GM10248 (cell line): ENCODE measurements at regions not wholly inside any gene's neighbourhood (a gene's known extent, or its start where the extent isn't known, plus 50 kb on each side); places are given as distances from the start of the nearest gene placed in this dataset.

Experiments used
- CTCF ChIA-PET: fragments of 300-600 bp; sonication (Branson Sonifier 250); formaldehyde crosslinking; extraction: SDS; loops from one replicate; lab custom pipeline; 2021; ENCODE audit warnings: antibody characterized with exemption; lab: Yijun Ruan, JAX
- POLR2A ChIA-PET: fragments of 350-650 bp; sonication (Branson Sonifier 250); formaldehyde crosslinking; extraction: SDS; loops from one replicate; lab custom pipeline; 2020; ENCODE audit warnings: antibody characterized with exemption; lab: Yijun Ruan, JAX
- DNase-seq: peaks from one replicate; pipeline ENCODE4 v3.0.0; 2012; ENCODE audit errors: extremely low spot score
- TF ChIP-seq, protein P1 (sequence below): IDR thresholded peaks from 2 replicates; pipeline ENCODE4 v1.5.1; 2012; ENCODE audit warnings: mild to moderate bottlenecking, low read depth; ENCODE audit errors: extremely low read depth, missing control alignments, control extremely low read depth

DNA sequence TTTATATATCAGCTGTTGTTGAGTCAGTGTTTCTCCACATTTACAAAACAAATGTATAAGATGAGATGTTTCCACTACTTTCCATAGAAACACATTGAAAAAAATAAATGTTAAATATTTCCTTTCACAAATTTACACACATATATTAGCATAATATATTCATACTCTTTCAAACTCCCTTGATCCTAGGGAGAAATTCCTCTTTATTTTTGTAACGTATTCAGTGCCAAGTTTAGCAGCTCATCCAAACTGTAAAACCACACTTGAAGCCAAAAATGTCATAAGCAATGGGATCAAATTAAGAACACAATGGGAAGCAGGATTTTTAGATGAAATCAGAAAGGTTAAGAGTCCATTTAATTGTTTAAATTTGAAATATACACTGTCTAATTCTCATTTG lies 381.1 kb upstream of the MAD2L1 start:
- POLR2A ChIA-PET: no interaction called here

DNA sequence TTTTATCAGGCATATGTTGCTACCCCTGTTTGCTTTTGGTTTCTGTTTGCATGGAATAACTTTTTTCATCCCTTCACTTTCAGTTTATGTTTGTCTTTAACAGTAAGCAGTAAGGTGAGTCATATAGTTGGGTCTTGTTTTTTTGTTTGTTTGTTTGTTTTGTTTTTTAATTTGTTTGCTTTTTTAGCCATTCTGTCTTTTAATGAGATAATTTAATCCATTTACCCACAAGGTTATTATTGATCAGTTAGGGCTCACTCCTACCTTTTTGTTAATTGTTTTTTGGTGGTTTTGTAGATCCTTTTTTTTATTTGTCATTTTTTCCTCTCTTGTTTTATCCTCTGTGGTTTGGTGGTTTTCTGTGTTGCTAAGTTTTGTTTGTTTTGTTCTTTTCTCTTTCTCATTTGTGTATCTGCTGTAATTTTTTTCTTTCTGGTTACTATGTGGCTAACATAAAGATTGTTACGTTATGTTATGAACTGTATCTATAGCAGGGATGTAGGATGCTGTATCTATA lies 379.5 kb upstream of the MAD2L1 start:
- TF ChIP-seq, protein P1, sequence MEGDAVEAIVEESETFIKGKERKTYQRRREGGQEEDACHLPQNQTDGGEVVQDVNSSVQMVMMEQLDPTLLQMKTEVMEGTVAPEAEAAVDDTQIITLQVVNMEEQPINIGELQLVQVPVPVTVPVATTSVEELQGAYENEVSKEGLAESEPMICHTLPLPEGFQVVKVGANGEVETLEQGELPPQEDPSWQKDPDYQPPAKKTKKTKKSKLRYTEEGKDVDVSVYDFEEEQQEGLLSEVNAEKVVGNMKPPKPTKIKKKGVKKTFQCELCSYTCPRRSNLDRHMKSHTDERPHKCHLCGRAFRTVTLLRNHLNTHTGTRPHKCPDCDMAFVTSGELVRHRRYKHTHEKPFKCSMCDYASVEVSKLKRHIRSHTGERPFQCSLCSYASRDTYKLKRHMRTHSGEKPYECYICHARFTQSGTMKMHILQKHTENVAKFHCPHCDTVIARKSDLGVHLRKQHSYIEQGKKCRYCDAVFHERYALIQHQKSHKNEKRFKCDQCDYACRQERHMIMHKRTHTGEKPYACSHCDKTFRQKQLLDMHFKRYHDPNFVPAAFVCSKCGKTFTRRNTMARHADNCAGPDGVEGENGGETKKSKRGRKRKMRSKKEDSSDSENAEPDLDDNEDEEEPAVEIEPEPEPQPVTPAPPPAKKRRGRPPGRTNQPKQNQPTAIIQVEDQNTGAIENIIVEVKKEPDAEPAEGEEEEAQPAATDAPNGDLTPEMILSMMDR: no peak
- DNase-seq: no peak
- POLR2A ChIA-PET: no interaction called here
- CTCF ChIA-PET: no interaction called here

More for the DNA sequence above, 381.1 kb upstream of the MAD2L1 start:
- TF ChIP-seq, protein P1: no peak
- CTCF ChIA-PET: no interaction called here
- no peak for DNase-seq

DNA sequence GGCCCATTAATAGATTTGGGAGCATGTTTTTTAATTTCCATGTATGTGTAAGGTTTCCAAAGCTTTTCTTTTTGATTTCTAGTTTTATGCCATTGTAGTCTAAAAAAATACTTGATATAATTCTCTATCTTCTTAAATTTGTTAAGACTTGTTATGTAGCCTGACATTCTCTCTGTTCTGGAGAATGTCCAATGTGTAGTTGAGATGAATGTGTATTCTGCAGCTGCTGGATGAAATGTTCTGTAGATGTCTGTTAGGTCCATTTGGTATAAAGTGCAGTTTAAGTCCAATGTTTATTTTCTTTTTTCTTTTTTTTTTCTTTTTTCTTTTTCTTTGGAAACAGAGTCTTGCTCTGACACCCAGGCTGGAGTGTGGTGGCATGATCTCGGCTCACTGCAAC lies 378.5 kb upstream of the MAD2L1 start:
- no peak for DNase-seq
- ChIA-PET POLR2A (no interaction called here), CTCF (interaction anchor here (3.1 kb wide), 1 partner anchor 10 kb away, joined by 12 read pairs; no protein-coding TSS in a partner anchor)
- TF ChIP-seq, protein P1: no peak

DNA sequence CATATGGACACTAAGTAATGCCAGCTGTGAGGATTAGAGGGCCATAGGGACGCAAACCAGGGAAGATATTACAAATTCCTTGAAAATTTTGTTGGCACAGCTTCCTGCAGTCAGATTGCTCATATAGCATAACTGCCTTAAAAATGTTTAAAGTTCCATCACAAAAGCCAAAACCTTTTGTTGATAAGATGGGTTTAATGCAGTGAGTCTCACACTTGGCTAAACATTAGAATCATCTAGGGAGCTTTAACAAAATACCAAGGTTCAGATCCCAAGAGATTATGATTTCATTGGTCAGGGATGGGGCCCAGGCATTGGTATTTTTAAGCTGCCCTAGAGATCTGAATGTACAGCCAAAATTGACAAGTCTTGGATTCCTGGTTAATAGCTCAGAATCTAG lies 376.5 kb upstream of the MAD2L1 start:
- TF ChIP-seq, protein P1: no peak
- ChIA-PET CTCF (interaction anchor here (1.0 to 3.1 kb wide), 2 partner anchors 8 to 14 kb away, joined by 3 to 12 read pairs; no protein-coding TSS in a partner anchor), POLR2A (no interaction called here)
- DNase-seq: no peak

DNA sequence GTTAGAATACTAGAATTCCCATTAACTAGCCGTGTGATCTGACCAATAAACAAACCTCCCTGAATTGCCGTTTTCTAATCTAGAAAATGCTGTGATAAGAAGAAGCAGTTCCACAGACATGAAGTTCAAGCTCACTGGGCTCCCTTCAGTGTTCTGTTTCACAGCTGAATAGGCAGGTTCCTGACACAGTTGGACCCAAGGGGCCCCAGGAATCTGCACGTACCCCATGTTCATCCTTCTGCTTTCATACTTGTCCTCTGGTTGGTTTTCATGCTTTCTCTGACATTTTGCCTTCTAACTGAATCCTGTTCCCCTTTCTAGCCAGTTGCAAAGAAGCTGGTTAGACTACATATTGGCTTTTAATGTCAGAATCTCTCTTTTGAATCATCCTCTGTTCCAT lies 374.1 kb upstream of the MAD2L1 start:
- ChIA-PET POLR2A (no interaction called here), CTCF (interaction anchor here (1.2 kb wide), 1 partner anchor 10 kb away, joined by 3 read pairs; no protein-coding TSS in a partner anchor)
- TF ChIP-seq, protein P1: no peak
- DNase-seq: no peak

DNA sequence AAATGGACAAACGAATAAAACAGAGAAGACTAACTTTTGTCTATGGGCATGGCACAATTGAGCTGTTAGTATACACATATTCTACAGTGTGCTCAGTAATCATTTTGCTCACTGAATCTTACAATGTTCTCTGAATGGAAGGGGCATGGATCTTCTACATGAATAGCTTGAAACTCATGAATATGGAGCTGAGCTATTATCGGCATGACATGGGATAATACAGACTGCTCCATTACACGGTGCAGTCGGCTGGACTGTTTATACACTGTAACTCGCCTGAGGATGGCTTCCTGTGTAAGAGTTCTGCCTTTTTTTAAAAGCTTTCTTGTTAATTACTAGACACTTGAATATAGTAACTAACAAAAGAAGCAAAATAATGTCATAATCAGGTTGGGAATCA lies 368.5 kb upstream of the MAD2L1 start:
- POLR2A ChIA-PET: no interaction called here
- CTCF ChIA-PET: interaction anchor here (1.3 to 1.8 kb wide), 2 partner anchors 9 to 11 kb away, joined by 3 to 12 read pairs; no protein-coding TSS in a partner anchor
- TF ChIP-seq, protein P1: no peak
- DNase-seq: no peak
